HL-60 (cell line): ENCODE measurements at regions not wholly inside any gene's neighbourhood (a gene's known extent, or its start where the extent isn't known, plus 50 kb on each side); places are given as distances from the start of the nearest gene placed in this dataset.

ENCODE experiments used
- DNase-seq, 2 experiments: peaks; one replicate each; pipeline ENCODE4 v3.0.0-alpha.2; 2010 to 2020; ENCODE audit warnings: low read depth in 1 of 2, low spot score in 1 of 2
- H3K27ac ChIP-seq: fragments of 250-450 bp; sonication (Bioruptor Pico); replicated peaks from 2 replicates; pipeline ENCODE4 v1.5.1; 2020; ENCODE audit warnings: mild to moderate bottlenecking, moderate library complexity
- H3K27me3 ChIP-seq: fragments of 250-450 bp; sonication (Bioruptor Pico); 2 replicates; pipeline ENCODE4 v1.5.1; 2021; ENCODE audit warnings: mild to moderate bottlenecking, moderate library complexity; ENCODE audit not compliant: insufficient read depth, poor library complexity, severe bottlenecking
- H3K4me3 ChIP-seq: replicated peaks from 2 replicates; pipeline ENCODE4 v1.5.1; 2011; ENCODE audit warnings: mild to moderate bottlenecking, control low read depth, low read length; ENCODE audit not compliant: insufficient read depth
- GABPA ChIP-seq: IDR thresholded peaks from 2 replicates; pipeline ENCODE4 v1.6.1; 2012; ENCODE audit warnings: low read depth
- POLR2AphosphoS5 ChIP-seq: IDR thresholded peaks from 2 replicates; pipeline ENCODE4 v1.6.1; 2012; ENCODE audit warnings: low read depth
- SPI1 ChIP-seq: IDR thresholded peaks from 2 replicates; pipeline ENCODE4 v1.6.1; 2012; ENCODE audit warnings: low read depth, mild to moderate bottlenecking, borderline replicate concordance
- TF ChIP-seq, protein P1 (sequence below): IDR thresholded peaks from 2 replicates; pipeline ENCODE4 v1.6.1; 2012; ENCODE audit warnings: low read depth; ENCODE audit not compliant: insufficient replicate concordance
- TF ChIP-seq, protein P2 (sequence below): IDR thresholded peaks from one replicate; pipeline ENCODE4 v1.5.1; 2011; ENCODE audit warnings: low read length, control low read depth, inconsistent platforms; ENCODE audit not compliant: insufficient read depth

DNA sequence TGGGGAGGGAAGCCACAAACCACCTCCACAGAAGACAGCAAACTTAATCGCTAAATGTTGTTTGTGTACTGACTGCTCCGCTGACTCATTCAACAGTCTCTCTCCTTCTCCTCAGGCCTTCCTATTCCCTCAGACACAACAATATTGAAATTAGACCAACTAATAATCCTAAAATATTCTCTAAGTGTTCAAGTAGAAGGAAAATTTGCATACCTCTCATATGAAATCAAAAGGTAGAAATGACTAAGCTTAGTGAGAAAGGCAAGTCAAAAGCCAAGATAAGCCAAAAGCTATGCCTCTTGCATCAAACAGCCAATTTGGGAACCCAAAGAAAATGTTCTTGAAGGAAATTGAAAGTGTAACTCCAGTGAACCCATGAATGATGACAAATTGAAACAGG is 75.7 kb upstream of the ARHGAP24 start:
- no peaks in the 10 kb centered on the region for H3K27me3 ChIP-seq
- DNase-seq = no peak
- no peak overlapping the region for H3K4me3 ChIP-seq
- TF ChIP-seq SPI1 (no peak), POLR2AphosphoS5 (no peak), GABPA (no peak)
- TF ChIP-seq, protein P1, sequence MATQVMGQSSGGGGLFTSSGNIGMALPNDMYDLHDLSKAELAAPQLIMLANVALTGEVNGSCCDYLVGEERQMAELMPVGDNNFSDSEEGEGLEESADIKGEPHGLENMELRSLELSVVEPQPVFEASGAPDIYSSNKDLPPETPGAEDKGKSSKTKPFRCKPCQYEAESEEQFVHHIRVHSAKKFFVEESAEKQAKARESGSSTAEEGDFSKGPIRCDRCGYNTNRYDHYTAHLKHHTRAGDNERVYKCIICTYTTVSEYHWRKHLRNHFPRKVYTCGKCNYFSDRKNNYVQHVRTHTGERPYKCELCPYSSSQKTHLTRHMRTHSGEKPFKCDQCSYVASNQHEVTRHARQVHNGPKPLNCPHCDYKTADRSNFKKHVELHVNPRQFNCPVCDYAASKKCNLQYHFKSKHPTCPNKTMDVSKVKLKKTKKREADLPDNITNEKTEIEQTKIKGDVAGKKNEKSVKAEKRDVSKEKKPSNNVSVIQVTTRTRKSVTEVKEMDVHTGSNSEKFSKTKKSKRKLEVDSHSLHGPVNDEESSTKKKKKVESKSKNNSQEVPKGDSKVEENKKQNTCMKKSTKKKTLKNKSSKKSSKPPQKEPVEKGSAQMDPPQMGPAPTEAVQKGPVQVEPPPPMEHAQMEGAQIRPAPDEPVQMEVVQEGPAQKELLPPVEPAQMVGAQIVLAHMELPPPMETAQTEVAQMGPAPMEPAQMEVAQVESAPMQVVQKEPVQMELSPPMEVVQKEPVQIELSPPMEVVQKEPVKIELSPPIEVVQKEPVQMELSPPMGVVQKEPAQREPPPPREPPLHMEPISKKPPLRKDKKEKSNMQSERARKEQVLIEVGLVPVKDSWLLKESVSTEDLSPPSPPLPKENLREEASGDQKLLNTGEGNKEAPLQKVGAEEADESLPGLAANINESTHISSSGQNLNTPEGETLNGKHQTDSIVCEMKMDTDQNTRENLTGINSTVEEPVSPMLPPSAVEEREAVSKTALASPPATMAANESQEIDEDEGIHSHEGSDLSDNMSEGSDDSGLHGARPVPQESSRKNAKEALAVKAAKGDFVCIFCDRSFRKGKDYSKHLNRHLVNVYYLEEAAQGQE = no peak
- TF ChIP-seq, protein P2, sequence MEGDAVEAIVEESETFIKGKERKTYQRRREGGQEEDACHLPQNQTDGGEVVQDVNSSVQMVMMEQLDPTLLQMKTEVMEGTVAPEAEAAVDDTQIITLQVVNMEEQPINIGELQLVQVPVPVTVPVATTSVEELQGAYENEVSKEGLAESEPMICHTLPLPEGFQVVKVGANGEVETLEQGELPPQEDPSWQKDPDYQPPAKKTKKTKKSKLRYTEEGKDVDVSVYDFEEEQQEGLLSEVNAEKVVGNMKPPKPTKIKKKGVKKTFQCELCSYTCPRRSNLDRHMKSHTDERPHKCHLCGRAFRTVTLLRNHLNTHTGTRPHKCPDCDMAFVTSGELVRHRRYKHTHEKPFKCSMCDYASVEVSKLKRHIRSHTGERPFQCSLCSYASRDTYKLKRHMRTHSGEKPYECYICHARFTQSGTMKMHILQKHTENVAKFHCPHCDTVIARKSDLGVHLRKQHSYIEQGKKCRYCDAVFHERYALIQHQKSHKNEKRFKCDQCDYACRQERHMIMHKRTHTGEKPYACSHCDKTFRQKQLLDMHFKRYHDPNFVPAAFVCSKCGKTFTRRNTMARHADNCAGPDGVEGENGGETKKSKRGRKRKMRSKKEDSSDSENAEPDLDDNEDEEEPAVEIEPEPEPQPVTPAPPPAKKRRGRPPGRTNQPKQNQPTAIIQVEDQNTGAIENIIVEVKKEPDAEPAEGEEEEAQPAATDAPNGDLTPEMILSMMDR = no peak
- no peak overlapping the region for H3K27ac ChIP-seq

DNA sequence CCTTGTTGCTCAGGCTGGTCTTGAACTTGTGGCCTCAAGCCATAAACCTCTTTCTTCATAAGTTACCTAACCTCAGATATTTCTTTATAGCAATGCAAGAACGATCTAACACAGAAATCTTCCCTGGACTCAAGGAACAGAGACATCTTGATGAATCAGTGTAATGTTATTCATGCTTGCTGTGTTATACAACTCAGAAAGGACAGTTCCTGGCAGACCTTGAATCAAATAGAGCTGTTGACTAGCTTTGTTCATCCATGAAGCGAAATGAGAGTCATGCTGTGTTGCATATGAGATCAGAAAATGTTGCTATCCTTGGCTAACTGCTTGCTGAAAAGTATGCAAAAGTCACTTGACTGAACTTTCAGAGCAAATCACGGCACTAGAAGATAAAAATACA is 72.6 kb upstream of the ARHGAP24 start:
- Histone ChIP-seq H3K27ac (no peak overlapping the region), H3K27me3 (no peaks in the 10 kb centered on the region), H3K4me3 (no peak overlapping the region)
- no peak for DNase-seq
- no peak for TF ChIP-seq SPI1
- TF ChIP-seq, protein P2 = no peak
- TF ChIP-seq POLR2AphosphoS5 = no peak
- no peak for TF ChIP-seq GABPA
- TF ChIP-seq, protein P1 = no peak

DNA sequence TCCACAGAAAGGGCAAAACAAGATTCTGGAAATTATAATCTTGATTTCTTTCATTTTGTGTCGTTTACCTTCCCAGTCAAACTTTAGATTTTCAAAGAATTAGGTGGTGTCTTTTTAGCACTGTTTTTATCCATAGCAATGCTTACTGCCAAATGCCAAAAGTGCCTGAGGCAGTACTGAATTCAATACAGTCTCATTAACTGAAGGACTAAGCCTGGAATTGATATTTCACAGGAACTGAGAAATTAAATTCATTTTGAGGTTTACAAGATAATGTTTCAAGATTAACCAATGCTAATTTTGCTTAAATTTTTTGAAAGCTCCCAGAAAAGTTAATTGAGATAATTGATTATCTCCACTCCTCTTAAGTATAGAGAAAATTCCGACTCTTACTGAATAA is 68.8 kb upstream of the ARHGAP24 start:
- no peak for DNase-seq
- H3K27ac ChIP-seq = no peak overlapping the region
- TF ChIP-seq POLR2AphosphoS5 = no peak
- TF ChIP-seq, protein P1 = no peak
- TF ChIP-seq SPI1 = no peak
- TF ChIP-seq, protein P2 = no peak
- no peak for TF ChIP-seq GABPA
- no peak overlapping the region for H3K4me3 ChIP-seq
- no peaks in the 10 kb centered on the region for H3K27me3 ChIP-seq
